Right cardiac atrium (tissue), 5 donors: ENCODE measurements at regions not wholly inside any gene's neighbourhood (a gene's known extent, or its start where the extent isn't known, plus 50 kb on each side); places are given as distances from the start of the nearest gene placed in this dataset.

Source experiments
- ATAC-seq, 2 donors: fragments of 200-7000 bp; cut with Tn5 transposase; one replicate each; pipeline versions ENCODE4 v1.8.0 to v1.9.1; 2020; ENCODE audit warnings: moderate library complexity in 2 of 2, mild to moderate bottlenecking in 1 of 2
- DNase-seq, 3 donors: peaks; one replicate each; pipeline ENCODE4 v3.0.0-alpha.2; 2020
- H3K27ac ChIP-seq: one replicate; pipeline ENCODE4 v1.5.1; 2013; ENCODE audit warnings: mild to moderate bottlenecking, low read length, control low read depth, moderate library complexity
- H3K27me3 ChIP-seq: one replicate; pipeline ENCODE4 v1.6.1; 2013; ENCODE audit not compliant: control insufficient read depth, insufficient read depth
- H3K4me1 ChIP-seq: one replicate; pipeline ENCODE4 v1.6.1; 2013; ENCODE audit warnings: low read length; ENCODE audit not compliant: control insufficient read depth, insufficient read depth
- H3K4me3 ChIP-seq: one replicate; pipeline ENCODE4 v1.5.1; 2013; ENCODE audit warnings: low read length, control low read depth
- H3K9me3 ChIP-seq: one replicate; pipeline ENCODE4 v1.6.1; 2013; ENCODE audit warnings: low read length; ENCODE audit not compliant: control insufficient read depth
- WGBS: extraction: QIAGEN DNeasy Blood & Tissue Kit; methylation state at CpG from one replicate; pipeline ENCODE4 v1.1.7; 2013; 5-methylcytosine and 5-hydroxymethylcytosine counted together
- intact Hi-C, 4 donors: fragments of 100-400 bp; cut with DNase I; formaldehyde crosslinking; loops; one replicate each; pipeline versions ENCODE4 v1.11.0 to v1.14.0; 2022 to 2023
- donor health status: healthy with polysubstance abuse.
- donor health status: DM: no; HTN: yes; CAD: no.
- donor health status: DM: no; HTN: no; CAD: no.
- donor health status: DM: no; HTN: yes; CAD: no; lungs with severe emphysema.
- donor health status: DM: yes; HTN: yes; CAD: no.

GRCh38 chr1:38328278-38329035 lies 281.9 kb upstream of the POU3F1 start:
- ATAC-seq (no peak), DNase-seq (peak in 1 of 3 donors; percentile 41)
- H3K4me3 ChIP-seq = no peak overlapping the region
- H3K27ac ChIP-seq = no peak overlapping the region
- intact Hi-C loops = no loop called here
- WGBS = 72% methylated on average over 10 of the region's 10 CpGs
- H3K9me3 ChIP-seq = no peaks in the 10 kb centered on the region
- H3K27me3 ChIP-seq = no peaks in the 10 kb centered on the region
- no peaks in the 10 kb centered on the region for H3K4me1 ChIP-seq

DNA sequence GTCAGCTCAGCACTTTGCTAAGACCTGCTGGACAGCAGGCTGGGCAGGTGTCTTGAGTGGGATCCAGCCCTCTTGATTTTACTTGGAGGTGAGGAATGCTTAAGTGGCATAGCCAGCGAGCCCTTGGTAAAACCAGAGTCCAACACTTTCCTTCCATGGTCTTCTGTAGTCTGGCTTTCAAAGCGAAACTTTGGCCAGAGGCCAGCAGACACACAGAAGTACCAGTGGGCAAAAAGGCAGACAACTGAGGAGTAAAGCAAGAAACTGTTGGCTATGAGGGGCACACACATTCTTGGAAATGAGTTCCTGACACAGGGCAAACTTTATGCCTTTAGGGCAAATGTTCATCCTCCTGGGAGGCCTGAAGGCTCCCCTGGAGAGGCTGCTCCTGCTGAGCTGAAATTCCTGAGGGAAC lies 281.0 kb upstream of the POU3F1 start:
- Histone ChIP-seq H3K9me3 (no peaks in the 10 kb centered on the region), H3K4me1 (no peaks in the 10 kb centered on the region), H3K27me3 (no peaks in the 10 kb centered on the region), H3K4me3 (no peak overlapping the region), H3K27ac (no peak overlapping the region)
- intact Hi-C loops = no loop called here
- WGBS = 43% methylated on average over 2 of the region's 2 CpGs
- ATAC-seq (no peak), DNase-seq (peak in 1 of 3 donors; percentile 53)

GRCh38 chr1:38326856-38327255 lies 280.3 kb upstream of the POU3F1 start:
- no peak for DNase-seq
- intact Hi-C loops = no loop called here
- WGBS = 88% methylated on average over 9 of the region's 9 CpGs
- Histone ChIP-seq H3K4me3 (no peak overlapping the region), H3K4me1 (no peaks in the 10 kb centered on the region), H3K27me3 (no peaks in the 10 kb centered on the region), H3K9me3 (no peaks in the 10 kb centered on the region), H3K27ac (no peak overlapping the region)
- no peak for ATAC-seq

- DNase-seq (no peak), ATAC-seq (no peak)
- intact Hi-C loops = no loop called here
- no peak overlapping the region for H3K4me3 ChIP-seq
- H3K27me3 ChIP-seq = no peaks in the 10 kb centered on the region
- 20% methylated on average over 3 of the region's 3 CpGs for WGBS
- no peak overlapping the region for H3K27ac ChIP-seq
- H3K9me3 ChIP-seq = no peaks in the 10 kb centered on the region
- H3K4me1 ChIP-seq = no peaks in the 10 kb centered on the region
These were observed 279.5 kb upstream of the POU3F1 start for GRCh38 chr1:38326135-38326534.

GRCh38 chr1:38312753-38313152 lies 266.2 kb upstream of the POU3F1 start:
- DNase-seq = no peak
- Histone ChIP-seq H3K4me1 (no peaks in the 10 kb centered on the region), H3K27ac (no peak overlapping the region), H3K27me3 (no peaks in the 10 kb centered on the region), H3K9me3 (peaks cover 3% of the 10 kb centered on the region), H3K4me3 (no peak overlapping the region)
- intact Hi-C loops = no loop called here
- ATAC-seq = no peak
- 97% methylated on average over 2 of the region's 2 CpGs for WGBS

GRCh38 chr1:38310079-38310478 lies 263.5 kb upstream of the POU3F1 start:
- Histone ChIP-seq H3K4me3 (no peak overlapping the region), H3K9me3 (peaks cover 3% of the 10 kb centered on the region), H3K27ac (no peak overlapping the region), H3K27me3 (no peaks in the 10 kb centered on the region), H3K4me1 (no peaks in the 10 kb centered on the region)
- WGBS = 25% methylated on average over 1 of the region's 1 CpG
- intact Hi-C loops = no loop called here
- DNase-seq = no peak
- no peak for ATAC-seq

DNA sequence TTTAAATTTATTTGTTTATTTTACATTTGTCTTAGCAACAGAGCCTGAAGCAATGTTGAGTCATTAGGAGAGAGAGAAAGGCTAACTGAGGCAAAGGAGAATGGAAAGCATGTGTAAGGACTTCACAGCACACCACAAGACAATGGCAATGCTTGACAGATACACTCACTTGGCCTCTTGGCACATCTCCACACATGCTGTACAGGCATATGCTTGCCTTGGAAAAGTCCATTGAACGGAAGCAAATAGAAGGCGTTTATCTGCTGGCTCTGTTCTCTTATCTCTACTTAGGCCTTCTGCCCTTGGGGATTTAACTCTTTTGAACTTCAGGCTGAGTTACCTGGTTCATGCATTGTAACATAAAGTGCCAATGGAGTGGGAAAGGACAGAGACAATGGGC lies 262.2 kb upstream of the POU3F1 start:
- H3K27ac ChIP-seq = no peak overlapping the region
- DNase-seq (no peak), ATAC-seq (no peak)
- H3K4me1 ChIP-seq = no peaks in the 10 kb centered on the region
- H3K4me3 ChIP-seq = no peak overlapping the region
- intact Hi-C loops = no loop called here
- H3K27me3 ChIP-seq = no peaks in the 10 kb centered on the region
- WGBS = 26% methylated on average over 2 of the region's 2 CpGs
- peaks cover 3% of the 10 kb centered on the region for H3K9me3 ChIP-seq

GRCh38 chr1:38305666-38306065 lies 259.1 kb upstream of the POU3F1 start:
- ATAC-seq (no peak), DNase-seq (no peak)
- Histone ChIP-seq H3K4me1 (no peaks in the 10 kb centered on the region), H3K9me3 (peaks cover 3% of the 10 kb centered on the region), H3K27ac (no peak overlapping the region), H3K27me3 (no peaks in the 10 kb centered on the region), H3K4me3 (no peak overlapping the region)
- intact Hi-C loops = no loop called here
- WGBS = 91% methylated on average over 1 of the region's 1 CpG

- H3K4me3 ChIP-seq = no peak overlapping the region
- no peaks in the 10 kb centered on the region for H3K4me1 ChIP-seq
- ATAC-seq = no peak
- no peak overlapping the region for H3K27ac ChIP-seq
- intact Hi-C loops = no loop called here
- H3K9me3 ChIP-seq = peaks cover 1% of the 10 kb centered on the region
- 85% methylated on average over 1 of the region's 1 CpG for WGBS
- DNase-seq = no peak
- no peaks in the 10 kb centered on the region for H3K27me3 ChIP-seq
These were observed 257.2 kb upstream of the POU3F1 start for GRCh38 chr1:38303843-38304242.

DNA sequence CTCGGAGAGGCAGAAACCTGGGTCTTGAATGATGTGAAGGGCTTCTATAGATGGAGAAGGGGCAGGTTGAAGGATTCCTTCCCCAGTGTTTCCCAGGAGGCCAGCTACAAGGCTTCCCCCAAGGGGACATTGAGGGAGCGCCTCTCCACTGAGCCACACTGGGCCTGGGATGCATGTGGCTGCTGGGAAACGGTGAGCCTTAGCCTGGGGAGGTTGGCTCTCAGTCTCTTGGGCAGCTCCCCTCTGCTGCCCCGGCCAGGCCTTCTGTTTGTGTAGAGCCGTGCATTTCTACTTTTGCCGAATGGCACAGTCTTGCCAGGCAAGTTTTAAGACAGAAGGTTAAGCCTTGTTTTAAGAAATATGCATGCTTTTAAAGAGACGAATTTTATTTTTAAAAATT lies 254.4 kb upstream of the POU3F1 start:
- H3K4me3 ChIP-seq = no peak overlapping the region
- 76% methylated on average over 7 of the region's 7 CpGs for WGBS
- intact Hi-C loops = no loop called here
- no peak for DNase-seq
- H3K9me3 ChIP-seq = no peaks in the 10 kb centered on the region
- H3K27me3 ChIP-seq = no peaks in the 10 kb centered on the region
- no peaks in the 10 kb centered on the region for H3K4me1 ChIP-seq
- no peak for ATAC-seq
- H3K27ac ChIP-seq = no peak overlapping the region

GRCh38 chr1:38300616-38301015 lies 254.0 kb upstream of the POU3F1 start:
- Histone ChIP-seq H3K4me1 (no peaks in the 10 kb centered on the region), H3K4me3 (no peak overlapping the region), H3K9me3 (no peaks in the 10 kb centered on the region), H3K27ac (no peak overlapping the region), H3K27me3 (no peaks in the 10 kb centered on the region)
- WGBS = 61% methylated on average over 3 of the region's 3 CpGs
- ATAC-seq (no peak), DNase-seq (no peak)
- intact Hi-C loops = no loop called here

DNA sequence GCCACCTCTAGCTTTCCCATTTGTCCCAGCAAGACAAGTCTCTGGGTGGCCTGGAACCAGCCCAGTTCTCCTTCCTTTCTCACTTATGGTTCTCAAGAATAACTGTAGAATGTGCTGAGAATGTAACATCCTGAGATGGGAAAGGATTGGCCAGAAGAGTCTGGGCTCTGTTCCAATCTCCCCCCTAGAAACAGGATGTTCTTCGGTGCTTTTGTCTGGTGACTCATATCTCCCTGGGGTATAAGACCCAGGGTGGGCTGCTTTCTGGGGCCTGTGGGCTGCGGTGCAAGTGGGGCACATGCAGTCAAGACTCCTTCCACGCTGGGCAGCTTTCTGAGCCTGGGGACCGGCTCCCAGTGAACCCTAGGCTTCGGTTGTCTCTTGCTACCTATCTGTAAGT lies 251.2 kb upstream of the POU3F1 start:
- no peak overlapping the region for H3K27ac ChIP-seq
- H3K27me3 ChIP-seq = no peaks in the 10 kb centered on the region
- no peaks in the 10 kb centered on the region for H3K9me3 ChIP-seq
- H3K4me3 ChIP-seq = no peak overlapping the region
- intact Hi-C loops = no loop called here
- no peak for DNase-seq
- 50% methylated on average over 5 of the region's 5 CpGs for WGBS
- no peaks in the 10 kb centered on the region for H3K4me1 ChIP-seq
- no peak for ATAC-seq
